AG09319 (cell line): ENCODE measurements at regions not wholly inside any gene's neighbourhood (a gene's known extent, or its start where the extent isn't known, plus 50 kb on each side); places are given as distances from the start of the nearest gene placed in this dataset.

Source experiments
- DNase-seq: peaks from one replicate; pipeline ENCODE4 v3.0.0-alpha.2; 2010; ENCODE audit warnings: low read depth; ENCODE audit errors: extremely low read depth
- CTCF ChIP-seq: IDR thresholded peaks from 2 replicates; pipeline ENCODE4 v1.5.1; 2011; ENCODE audit warnings: low read depth, mild to moderate bottlenecking, inconsistent platforms, low read length, moderate library complexity

- no peak for TF ChIP-seq CTCF
- no peak for DNase-seq
Observed at GRCh38 chr5:8366266-8366665, 497.3 kb downstream of the MTRR start.

- no peak for DNase-seq
- no peak for TF ChIP-seq CTCF
Observed at GRCh38 chr5:8376478-8376877, 507.5 kb downstream of the MTRR start.

- DNase-seq = no peak
Observed at GRCh38 chr5:8381972-8382371, 513.0 kb downstream of the MTRR start.

GRCh38 chr5:8382456-8382855, 513.5 kb downstream of the MTRR start:
- TF ChIP-seq CTCF = no peak
- DNase-seq = no peak

More at GRCh38 chr5:8381972-8382371, 513.0 kb downstream of the MTRR start:
- no peak for TF ChIP-seq CTCF

GRCh38 chr5:8383616-8384015, 514.7 kb downstream of the MTRR start:
- TF ChIP-seq CTCF = no peak
- no peak for DNase-seq

GRCh38 chr5:8386719-8387288, 517.9 kb downstream of the MTRR start:
- TF ChIP-seq CTCF = no peak
- DNase-seq = no peak

- TF ChIP-seq CTCF = no peak
- no peak for DNase-seq
Observed at GRCh38 chr5:8391911-8392310, 523.0 kb downstream of the MTRR start.
